Trophoblast cell (in vitro differentiated cells and primary cell): ENCODE measurements at regions not wholly inside any gene's neighbourhood (a gene's known extent, or its start where the extent isn't known, plus 50 kb on each side); places are given as distances from the start of the nearest gene placed in this dataset.
A peak's percentile ranks its signal among the peaks of the same experiment; 100 is the strongest.

Experiments used
- DNase-seq, 2 donors: peaks; one replicate each; pipeline ENCODE4 v3.0.0-alpha.2; 2016
- H2AFZ ChIP-seq: 2 replicates; pipeline ENCODE4 v1.6.1; 2013; ENCODE audit warnings: low read length, moderate library complexity, mild to moderate bottlenecking; ENCODE audit not compliant: insufficient read depth, poor library complexity
- H2AK5ac ChIP-seq: 2 replicates; pipeline ENCODE4 v1.6.1; 2013; ENCODE audit warnings: mild to moderate bottlenecking, low read length
- H2BK120ac ChIP-seq: 2 replicates; pipeline ENCODE4 v1.6.1; 2013; ENCODE audit warnings: low read length, mild to moderate bottlenecking, moderate library complexity; ENCODE audit not compliant: insufficient read depth, poor library complexity
- H2BK12ac ChIP-seq: 2 replicates; pipeline ENCODE4 v1.6.1; 2013; ENCODE audit warnings: mild to moderate bottlenecking, low read length, moderate library complexity
- H2BK5ac ChIP-seq: 2 replicates; pipeline ENCODE4 v1.6.1; 2013; ENCODE audit warnings: low read length, low read depth, moderate library complexity, mild to moderate bottlenecking; ENCODE audit not compliant: poor library complexity
- H3K14ac ChIP-seq: 2 replicates; pipeline ENCODE4 v1.6.1; 2013; ENCODE audit warnings: mild to moderate bottlenecking, low read length
- H3K18ac ChIP-seq: 2 replicates; pipeline ENCODE4 v1.6.1; 2013; ENCODE audit warnings: mild to moderate bottlenecking, low read length
- H3K23ac ChIP-seq: 2 replicates; pipeline ENCODE4 v1.6.1; 2013; ENCODE audit warnings: low read length
- H3K27ac ChIP-seq: 2 replicates; pipeline ENCODE4 v1.5.1; 2013; ENCODE audit warnings: low read depth, mild to moderate bottlenecking, inconsistent platforms, low read length, moderate library complexity
- H3K27me3 ChIP-seq: 2 replicates; pipeline ENCODE4 v1.6.1; 2013; ENCODE audit warnings: inconsistent platforms, mild to moderate bottlenecking, low read length, moderate library complexity; ENCODE audit not compliant: insufficient read depth
- H3K36me3 ChIP-seq, 2 experiments: 1 replicate in 1 of 2; 2 replicates in 1 of 2; pipeline ENCODE4 v1.6.1; 2013; ENCODE audit warnings: low read length in 2 of 2, mild to moderate bottlenecking in 2 of 2, moderate library complexity in 1 of 2; ENCODE audit not compliant: insufficient read depth in 2 of 2, control insufficient read depth in 1 of 2
- H3K4ac ChIP-seq: 2 replicates; pipeline ENCODE4 v1.6.1; 2013; ENCODE audit warnings: low read depth, mild to moderate bottlenecking, low read length, moderate library complexity
- H3K4me1 ChIP-seq, 2 experiments: 1 replicate in 1 of 2; 2 replicates in 1 of 2; pipeline ENCODE4 v1.6.1; 2013; ENCODE audit warnings: low read length in 2 of 2, mild to moderate bottlenecking in 2 of 2, moderate library complexity in 1 of 2; ENCODE audit not compliant: insufficient read depth in 2 of 2, control insufficient read depth in 1 of 2
- H3K4me2 ChIP-seq: 2 replicates; pipeline ENCODE4 v1.6.1; 2013; ENCODE audit warnings: inconsistent platforms, mild to moderate bottlenecking, low read length, moderate library complexity
- H3K4me3 ChIP-seq: 2 replicates; pipeline ENCODE4 v1.5.1; 2013; ENCODE audit warnings: mild to moderate bottlenecking, low read depth, low read length, inconsistent platforms
- H3K79me1 ChIP-seq: one replicate; pipeline ENCODE4 v1.6.1; 2013; ENCODE audit warnings: low read length
- H3K79me2 ChIP-seq: 2 replicates; pipeline ENCODE4 v1.6.1; 2013; ENCODE audit warnings: low read length, mild to moderate bottlenecking; ENCODE audit not compliant: control insufficient read depth, insufficient read depth, poor library complexity
- H3K9ac ChIP-seq: 2 replicates; pipeline ENCODE4 v1.6.1; 2013; ENCODE audit warnings: mild to moderate bottlenecking, low read length
- H3K9me3 ChIP-seq: 2 replicates; pipeline ENCODE4 v1.6.1; 2013; ENCODE audit warnings: low read depth, mild to moderate bottlenecking, control low read depth, inconsistent platforms, low read length; ENCODE audit not compliant: insufficient read depth
- H4K12ac ChIP-seq: 2 replicates; pipeline ENCODE4 v1.6.1; 2013; ENCODE audit warnings: low read depth, mild to moderate bottlenecking, low read length, moderate library complexity
- H4K8ac ChIP-seq: 2 replicates; pipeline ENCODE4 v1.6.1; 2013; ENCODE audit warnings: low read depth, mild to moderate bottlenecking, low read length, moderate library complexity
- H4K91ac ChIP-seq: one replicate; pipeline ENCODE4 v1.6.1; 2013; ENCODE audit warnings: low read depth, mild to moderate bottlenecking, low read length, moderate library complexity
- WGBS: extraction: QIAGEN DNeasy Blood & Tissue Kit; methylation state at CpG from one replicate; pipeline ENCODE4 v1.1.7; 2013; ENCODE audit warnings: missing lambda C conversion rate; ENCODE audit not compliant: insufficient read length, insufficient coverage; ENCODE audit errors: extremely low coverage; 5-methylcytosine and 5-hydroxymethylcytosine counted together

- Histone ChIP-seq H3K4me3 (no peak overlapping the region), H3K23ac (no peak overlapping the region), H2AK5ac (no peak overlapping the region), H3K27me3 (no peaks in the 10 kb centered on the region), H3K27ac (no peak overlapping the region), H3K79me1 (no peaks in the 10 kb centered on the region), H3K4ac (no peak overlapping the region), H3K9me3 (no peaks in the 10 kb centered on the region), H2BK5ac (no peak overlapping the region), H3K36me3 (no peaks in the 10 kb centered on the region), H3K4me2 (no peak overlapping the region), H3K18ac (no peak overlapping the region), H4K91ac (no peak overlapping the region), H3K79me2 (no peaks in the 10 kb centered on the region), H4K12ac (no peak overlapping the region), H3K9ac (no peak overlapping the region), H3K14ac (no peak overlapping the region), H2BK12ac (no peak overlapping the region), H2AFZ (no peak overlapping the region), H4K8ac (no peak overlapping the region), H3K4me1 (no peaks in the 10 kb centered on the region), H2BK120ac (no peak overlapping the region)
- DNase-seq = peak; percentile 49 to 83
- no CpG with 5 or more reads among the region's 3 CpGs for WGBS
These were observed 90.0 kb downstream of the GPR88 start for GRCh38 chr1:100627936-100628335.

- H4K91ac ChIP-seq = no peak overlapping the region
- no peaks in the 10 kb centered on the region for H3K9me3 ChIP-seq
- no peak overlapping the region for H3K27ac ChIP-seq
- H3K9ac ChIP-seq = no peak overlapping the region
- H4K12ac ChIP-seq = no peak overlapping the region
- no peaks in the 10 kb centered on the region for H3K4me1 ChIP-seq
- H2AFZ ChIP-seq = no peak overlapping the region
- H3K27me3 ChIP-seq = no peaks in the 10 kb centered on the region
- no peak overlapping the region for H2AK5ac ChIP-seq
- no peak overlapping the region for H2BK120ac ChIP-seq
- H3K23ac ChIP-seq = no peak overlapping the region
- no peak overlapping the region for H2BK5ac ChIP-seq
- H3K4ac ChIP-seq = no peak overlapping the region
- no peaks in the 10 kb centered on the region for H3K79me2 ChIP-seq
- no peak overlapping the region for H4K8ac ChIP-seq
- no peak overlapping the region for H3K14ac ChIP-seq
- H3K4me3 ChIP-seq = no peak overlapping the region
- no peak overlapping the region for H3K18ac ChIP-seq
- no peak overlapping the region for H3K4me2 ChIP-seq
- no peaks in the 10 kb centered on the region for H3K36me3 ChIP-seq
- H2BK12ac ChIP-seq = no peak overlapping the region
- WGBS = no CpG with 5 or more reads among the region's 4 CpGs
- no peaks in the 10 kb centered on the region for H3K79me1 ChIP-seq
- DNase-seq = no peak
These were observed 90.7 kb downstream of the GPR88 start for GRCh38 chr1:100628631-100629081.

GRCh38 chr1:100629391-100629790, 90.2 kb upstream of the VCAM1 start:
- Histone ChIP-seq H3K79me1 (no peaks in the 10 kb centered on the region), H4K91ac (no peak overlapping the region), H3K23ac (no peak overlapping the region), H2BK120ac (no peak overlapping the region), H3K79me2 (no peaks in the 10 kb centered on the region), H3K4me1 (no peaks in the 10 kb centered on the region), H3K9ac (no peak overlapping the region), H3K27me3 (no peaks in the 10 kb centered on the region), H3K4ac (no peak overlapping the region), H3K18ac (no peak overlapping the region), H3K36me3 (no peaks in the 10 kb centered on the region), H2BK12ac (no peak overlapping the region), H3K4me2 (no peak overlapping the region), H3K9me3 (no peaks in the 10 kb centered on the region), H4K12ac (no peak overlapping the region), H3K4me3 (no peak overlapping the region), H4K8ac (no peak overlapping the region), H3K14ac (no peak overlapping the region), H2AK5ac (no peak overlapping the region), H2BK5ac (no peak overlapping the region), H2AFZ (no peak overlapping the region), H3K27ac (no peak overlapping the region)
- DNase-seq = peak in 1 of 2 donors; percentile 13

- no peak overlapping the region for H3K23ac ChIP-seq
- no peaks in the 10 kb centered on the region for H3K9me3 ChIP-seq
- no peaks in the 10 kb centered on the region for H3K27me3 ChIP-seq
- no peak overlapping the region for H2BK120ac ChIP-seq
- peak; percentile 37 to 83 for DNase-seq
- H3K9ac ChIP-seq = no peak overlapping the region
- H3K27ac ChIP-seq = no peak overlapping the region
- H4K8ac ChIP-seq = no peak overlapping the region
- H2AFZ ChIP-seq = no peak overlapping the region
- no peaks in the 10 kb centered on the region for H3K79me1 ChIP-seq
- H4K91ac ChIP-seq = no peak overlapping the region
- H4K12ac ChIP-seq = no peak overlapping the region
- 100% methylated on average over 1 of the region's 4 CpGs for WGBS
- no peak overlapping the region for H2AK5ac ChIP-seq
- no peaks in the 10 kb centered on the region for H3K36me3 ChIP-seq
- no peaks in the 10 kb centered on the region for H3K4me1 ChIP-seq
- no peak overlapping the region for H2BK12ac ChIP-seq
- H2BK5ac ChIP-seq = no peak overlapping the region
- no peak overlapping the region for H3K4me2 ChIP-seq
- no peak overlapping the region for H3K18ac ChIP-seq
- no peak overlapping the region for H3K4me3 ChIP-seq
- H3K14ac ChIP-seq = no peak overlapping the region
- no peaks in the 10 kb centered on the region for H3K79me2 ChIP-seq
- no peak overlapping the region for H3K4ac ChIP-seq
These were observed 88.5 kb upstream of the VCAM1 start for GRCh38 chr1:100631015-100631551.
